Epithelial cell of esophagus (primary cell): ENCODE measurements at regions not wholly inside any gene's neighbourhood (a gene's known extent, or its start where the extent isn't known, plus 50 kb on each side); places are given as distances from the start of the nearest gene placed in this dataset.
A peak's percentile ranks its signal among the peaks of the same experiment; 100 is the strongest.

Source experiments
- DNase-seq: peaks from one replicate; pipeline ENCODE4 v3.0.0; 2010; ENCODE audit warnings: low read depth
- H3K4me3 ChIP-seq: 2 replicates; pipeline ENCODE4 v1.5.1; 2011; ENCODE audit warnings: mild to moderate bottlenecking, low read length, control low read depth
- TF ChIP-seq, protein P1 (sequence below): IDR thresholded peaks from 2 replicates; pipeline ENCODE4 v1.5.1; 2011; ENCODE audit warnings: low read depth, mild to moderate bottlenecking, low read length, control low read depth, inconsistent platforms; ENCODE audit not compliant: insufficient read depth; ENCODE audit errors: missing control alignments

- no peak overlapping the region for H3K4me3 ChIP-seq
- TF ChIP-seq, protein P1, sequence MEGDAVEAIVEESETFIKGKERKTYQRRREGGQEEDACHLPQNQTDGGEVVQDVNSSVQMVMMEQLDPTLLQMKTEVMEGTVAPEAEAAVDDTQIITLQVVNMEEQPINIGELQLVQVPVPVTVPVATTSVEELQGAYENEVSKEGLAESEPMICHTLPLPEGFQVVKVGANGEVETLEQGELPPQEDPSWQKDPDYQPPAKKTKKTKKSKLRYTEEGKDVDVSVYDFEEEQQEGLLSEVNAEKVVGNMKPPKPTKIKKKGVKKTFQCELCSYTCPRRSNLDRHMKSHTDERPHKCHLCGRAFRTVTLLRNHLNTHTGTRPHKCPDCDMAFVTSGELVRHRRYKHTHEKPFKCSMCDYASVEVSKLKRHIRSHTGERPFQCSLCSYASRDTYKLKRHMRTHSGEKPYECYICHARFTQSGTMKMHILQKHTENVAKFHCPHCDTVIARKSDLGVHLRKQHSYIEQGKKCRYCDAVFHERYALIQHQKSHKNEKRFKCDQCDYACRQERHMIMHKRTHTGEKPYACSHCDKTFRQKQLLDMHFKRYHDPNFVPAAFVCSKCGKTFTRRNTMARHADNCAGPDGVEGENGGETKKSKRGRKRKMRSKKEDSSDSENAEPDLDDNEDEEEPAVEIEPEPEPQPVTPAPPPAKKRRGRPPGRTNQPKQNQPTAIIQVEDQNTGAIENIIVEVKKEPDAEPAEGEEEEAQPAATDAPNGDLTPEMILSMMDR: no peak
- peak; percentile 73 for DNase-seq
Observed at GRCh38 chr14:98489115-98489514, 782.9 kb downstream of the BCL11B start.

- H3K4me3 ChIP-seq: no peak overlapping the region
- peak; percentile 96 for DNase-seq
- TF ChIP-seq, protein P1: no peak
Observed at GRCh38 chr14:98494582-98494981, 777.4 kb downstream of the BCL11B start.

GRCh38 chr14:98498019-98498885 lies 773.7 kb downstream of the BCL11B start:
- H3K4me3 ChIP-seq: no peak overlapping the region
- TF ChIP-seq, protein P1: no peak
- peak; percentile 79 for DNase-seq

GRCh38 chr14:98501335-98501734 lies 770.7 kb downstream of the BCL11B start:
- no peak overlapping the region for H3K4me3 ChIP-seq
- DNase-seq: peak; percentile 97
- TF ChIP-seq, protein P1: no peak

GRCh38 chr14:98501836-98502235 lies 770.2 kb downstream of the BCL11B start:
- TF ChIP-seq, protein P1: no peak
- no peak for DNase-seq
- no peak overlapping the region for H3K4me3 ChIP-seq

DNA sequence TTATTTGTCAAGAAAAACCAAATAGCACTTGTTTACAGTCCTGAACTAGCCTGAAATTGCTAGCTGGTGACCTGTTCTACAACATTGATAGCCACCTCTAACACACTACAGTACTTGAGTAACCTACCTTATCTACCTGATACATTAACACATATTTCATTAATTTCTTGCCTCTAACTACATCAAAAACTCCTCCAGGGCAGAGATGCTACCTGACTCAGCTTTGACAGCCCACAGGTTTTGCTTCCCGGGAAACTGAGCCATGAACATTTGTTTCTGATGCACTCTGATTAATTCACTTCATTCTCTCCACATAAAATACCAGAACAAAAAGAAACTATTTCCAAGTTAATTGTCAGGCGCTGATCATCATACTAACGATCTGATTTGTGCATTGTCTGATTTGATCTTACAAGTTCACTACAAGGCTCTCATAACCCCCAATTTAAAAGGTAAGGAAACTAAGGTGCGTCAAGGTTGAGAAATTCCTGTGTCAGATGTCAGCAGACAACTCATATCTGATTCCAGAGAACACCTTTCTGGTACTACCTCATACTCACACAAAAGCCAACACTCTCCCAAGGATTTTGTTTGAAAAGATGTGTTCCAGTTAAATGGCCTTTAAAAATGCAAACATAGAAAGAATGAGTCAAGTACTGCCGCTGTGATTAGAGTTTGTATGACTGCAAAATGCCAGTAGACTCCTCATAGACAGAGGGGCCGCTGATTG lies 768.7 kb downstream of the BCL11B start:
- peak; percentile 66 for DNase-seq
- TF ChIP-seq, protein P1: no peak
- no peak overlapping the region for H3K4me3 ChIP-seq

DNA sequence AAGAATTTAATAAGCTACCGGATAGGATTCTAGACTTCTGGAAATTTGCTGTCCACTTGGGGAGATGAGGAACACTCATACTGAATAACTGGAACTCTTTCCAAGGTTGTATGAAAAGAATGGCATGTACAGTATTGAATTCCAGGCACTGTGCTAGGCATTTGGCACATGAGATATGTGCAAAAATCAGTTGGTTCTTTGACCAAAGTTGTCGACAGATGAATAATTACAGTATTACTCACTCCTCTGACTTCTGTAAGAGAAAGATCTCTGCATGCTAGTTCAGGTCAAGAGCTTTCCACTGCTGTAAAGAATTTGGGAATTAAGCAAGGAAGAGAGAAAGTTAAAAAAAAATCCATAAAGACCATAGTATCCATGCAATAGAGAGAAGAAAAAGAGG lies 764.7 kb downstream of the BCL11B start:
- peak; percentile 72 for DNase-seq
- TF ChIP-seq, protein P1: no peak
- no peak overlapping the region for H3K4me3 ChIP-seq
